Transverse colon (tissue), 4 donors: ENCODE measurements at regions not wholly inside any gene's neighbourhood (a gene's known extent, or its start where the extent isn't known, plus 50 kb on each side); places are given as distances from the start of the nearest gene placed in this dataset.

ENCODE experiments used
- POLR2AphosphoS5 ChIP-seq, 3 donors: sonication (generic); formaldehyde crosslinking; IDR thresholded peaks; one replicate each; pipeline ENCODE4 v1.6.1; 2016; ENCODE audit warnings: antibody characterized with exemption in 3 of 3
- TF ChIP-seq, protein P1 (sequence below), 5 experiments: fragments of 200-600 bp in 3 of 5; fragments of 450-650 bp in 2 of 5; sonication (generic) in 3 of 5; IDR thresholded peaks; 1 replicate in 2 of 5; 2 replicates in 3 of 5; pipeline ENCODE4 v1.5.1; 2016 to 2017; ENCODE audit warnings: antibody characterized with exemption in 5 of 5, inconsistent platforms in 3 of 5, mild to moderate bottlenecking in 2 of 5, moderate library complexity in 1 of 5

DNA sequence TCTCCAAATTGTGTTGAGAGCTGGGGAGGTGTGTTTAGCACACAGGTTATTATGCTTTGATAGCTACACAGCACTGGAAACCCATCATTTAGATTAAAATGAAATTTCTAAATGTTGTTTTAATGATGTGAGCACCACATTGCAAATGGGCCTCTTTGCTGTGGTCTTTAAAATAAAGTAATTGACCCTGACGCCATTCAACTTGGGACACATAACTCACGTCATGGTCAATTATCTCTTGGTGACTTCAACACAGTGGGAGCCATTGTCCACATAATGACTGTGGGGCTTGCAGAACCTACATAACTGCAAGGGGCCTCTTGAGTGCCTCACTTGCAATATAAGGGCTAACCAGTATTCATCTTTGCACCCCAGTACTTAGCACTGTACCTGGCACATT is 280.4 kb downstream of the HLX start:
- TF ChIP-seq, protein P1, sequence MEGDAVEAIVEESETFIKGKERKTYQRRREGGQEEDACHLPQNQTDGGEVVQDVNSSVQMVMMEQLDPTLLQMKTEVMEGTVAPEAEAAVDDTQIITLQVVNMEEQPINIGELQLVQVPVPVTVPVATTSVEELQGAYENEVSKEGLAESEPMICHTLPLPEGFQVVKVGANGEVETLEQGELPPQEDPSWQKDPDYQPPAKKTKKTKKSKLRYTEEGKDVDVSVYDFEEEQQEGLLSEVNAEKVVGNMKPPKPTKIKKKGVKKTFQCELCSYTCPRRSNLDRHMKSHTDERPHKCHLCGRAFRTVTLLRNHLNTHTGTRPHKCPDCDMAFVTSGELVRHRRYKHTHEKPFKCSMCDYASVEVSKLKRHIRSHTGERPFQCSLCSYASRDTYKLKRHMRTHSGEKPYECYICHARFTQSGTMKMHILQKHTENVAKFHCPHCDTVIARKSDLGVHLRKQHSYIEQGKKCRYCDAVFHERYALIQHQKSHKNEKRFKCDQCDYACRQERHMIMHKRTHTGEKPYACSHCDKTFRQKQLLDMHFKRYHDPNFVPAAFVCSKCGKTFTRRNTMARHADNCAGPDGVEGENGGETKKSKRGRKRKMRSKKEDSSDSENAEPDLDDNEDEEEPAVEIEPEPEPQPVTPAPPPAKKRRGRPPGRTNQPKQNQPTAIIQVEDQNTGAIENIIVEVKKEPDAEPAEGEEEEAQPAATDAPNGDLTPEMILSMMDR (IDR thresholded peaks at IDR 0.05), result no peak
- TF ChIP-seq POLR2AphosphoS5 (IDR thresholded peaks at IDR 0.05), result no peak
